AG04450 (cell line): ENCODE measurements at regions not wholly inside any gene's neighbourhood (a gene's known extent, or its start where the extent isn't known, plus 50 kb on each side); places are given as distances from the start of the nearest gene placed in this dataset.

ENCODE experiments used
- CTCF ChIA-PET: fragments of 300-600, 350-600 bp; formaldehyde crosslinking; extraction: SDS; loops from one replicate; lab custom pipeline; 2022; ENCODE audit warnings: antibody characterized with exemption, inconsistent platforms; lab: Charles Lee
- POLR2A ChIA-PET: fragments of 350-600 bp; formaldehyde crosslinking; extraction: SDS; loops from one replicate; lab custom pipeline; 2021; ENCODE audit warnings: antibody characterized with exemption, inconsistent platforms; lab: Yijun Ruan, JAX
- DNase-seq: peaks from one replicate; pipeline ENCODE4 v3.0.0-alpha.2; 2011; ENCODE audit warnings: low read depth, low spot score
- H3K27ac ChIP-seq: one replicate; pipeline ENCODE4 v1.5.1; 2012; ENCODE audit warnings: low read depth, low read length, control low read depth
- H3K27me3 ChIP-seq: one replicate; pipeline ENCODE4 v1.6.0; 2012; ENCODE audit warnings: low read length; ENCODE audit not compliant: control insufficient read depth, insufficient read depth
- H3K4me3 ChIP-seq: 2 replicates; pipeline ENCODE4 v1.5.1; 2011; ENCODE audit warnings: mild to moderate bottlenecking, low read depth, low read length, control low read depth
- H3K9me3 ChIP-seq: 2 replicates; pipeline ENCODE4 v1.5.1; 2012; ENCODE audit warnings: low read length; ENCODE audit not compliant: control insufficient read depth, insufficient read depth
- CTCF ChIP-seq: IDR thresholded peaks from 2 replicates; pipeline ENCODE4 v1.5.1; 2011; ENCODE audit warnings: low read depth, low read length, control low read depth, inconsistent platforms

- Histone ChIP-seq H3K27ac (no peak overlapping the region), H3K4me3 (no peak overlapping the region), H3K9me3 (no peaks in the 10 kb centered on the region; the same call in 1 of the 2 replicates), H3K27me3 (no peaks in the 10 kb centered on the region)
- CTCF ChIA-PET, result no interaction called here
- DNase-seq, result no peak
- POLR2A ChIA-PET, result no interaction called here
- no peak for TF ChIP-seq CTCF
Measured at GRCh38 chr11:114912826-114913225, 234.5 kb downstream of the NXPE2 start.

- Histone ChIP-seq H3K4me3 (no peak overlapping the region), H3K27ac (no peak overlapping the region), H3K27me3 (no peaks in the 10 kb centered on the region), H3K9me3 (no peaks in the 10 kb centered on the region; the same call in 1 of the 2 replicates)
- DNase-seq, result no peak
- CTCF ChIA-PET, result no interaction called here
- TF ChIP-seq CTCF, result no peak
- POLR2A ChIA-PET, result no interaction called here
Measured at GRCh38 chr11:114914231-114915005, 236.1 kb downstream of the NXPE2 start.

- Histone ChIP-seq H3K4me3 (no peak overlapping the region), H3K9me3 (no peaks in the 10 kb centered on the region), H3K27me3 (no peaks in the 10 kb centered on the region), H3K27ac (no peak overlapping the region)
- TF ChIP-seq CTCF, result no peak
- POLR2A ChIA-PET, result no interaction called here
- CTCF ChIA-PET, result no interaction called here
- no peak for DNase-seq
Measured at GRCh38 chr11:114915871-114916805, 237.8 kb downstream of the NXPE2 start.

- no peak for TF ChIP-seq CTCF
- DNase-seq, result no peak
- Histone ChIP-seq H3K27me3 (no peaks in the 10 kb centered on the region), H3K4me3 (no peak overlapping the region), H3K27ac (no peak overlapping the region), H3K9me3 (no peaks in the 10 kb centered on the region)
- CTCF ChIA-PET, result no interaction called here
- POLR2A ChIA-PET, result no interaction called here
Measured at GRCh38 chr11:114918286-114918685, 240.0 kb downstream of the NXPE2 start.

- no peak for TF ChIP-seq CTCF
- Histone ChIP-seq H3K27me3 (no peaks in the 10 kb centered on the region), H3K4me3 (no peak overlapping the region), H3K9me3 (no peaks in the 10 kb centered on the region), H3K27ac (no peak overlapping the region)
- DNase-seq, result no peak
- CTCF ChIA-PET, result no interaction called here
- POLR2A ChIA-PET, result no interaction called here
Measured at GRCh38 chr11:114921697-114922096, 243.4 kb downstream of the NXPE2 start.
